Kidney epithelial cell (primary cell): ENCODE measurements at regions not wholly inside any gene's neighbourhood (a gene's known extent, or its start where the extent isn't known, plus 50 kb on each side); places are given as distances from the start of the nearest gene placed in this dataset.

ENCODE experiments used
- DNase-seq: peaks from one replicate; pipeline ENCODE4 v3.0.0-alpha.2; 2010; ENCODE audit warnings: low read depth
- H3K27me3 ChIP-seq: 2 replicates; pipeline ENCODE4 v1.6.0; 2011; ENCODE audit warnings: low read length; ENCODE audit not compliant: control insufficient read depth, insufficient read depth
- H3K36me3 ChIP-seq: 2 replicates; pipeline ENCODE4 v1.5.1; 2011; ENCODE audit warnings: low read length; ENCODE audit not compliant: control insufficient read depth, insufficient read depth
- H3K4me3 ChIP-seq: 2 replicates; pipeline ENCODE4 v1.5.1; 2011; ENCODE audit warnings: low read depth, mild to moderate bottlenecking, control low read depth, low read length
- CTCF ChIP-seq: IDR thresholded peaks from 2 replicates; pipeline ENCODE4 v1.5.1; 2011; ENCODE audit warnings: mild to moderate bottlenecking, moderate library complexity, low read length, control low read depth, inconsistent platforms; ENCODE audit not compliant: insufficient read depth, poor library complexity, severe bottlenecking

GRCh38 chr14:104465482-104466390 lies 113.8 kb upstream of the C14orf180 start:
- Histone ChIP-seq H3K36me3 (no peaks in the 10 kb centered on the region), H3K4me3 (no peak overlapping the region), H3K27me3 (peaks cover 21% of the 10 kb centered on the region)
- DNase-seq = no peak
- no peak for TF ChIP-seq CTCF

- DNase-seq = no peak
- H3K36me3 ChIP-seq = no peaks in the 10 kb centered on the region
- TF ChIP-seq CTCF = no peak
- H3K4me3 ChIP-seq = no peak overlapping the region
- peaks cover 8% of the 10 kb centered on the region for H3K27me3 ChIP-seq
Observed at GRCh38 chr14:104467236-104467635, 112.3 kb upstream of the C14orf180 start.

- no peak for TF ChIP-seq CTCF
- peaks cover 7% of the 10 kb centered on the region for H3K27me3 ChIP-seq
- DNase-seq = no peak
- H3K4me3 ChIP-seq = no peak overlapping the region
- H3K36me3 ChIP-seq = no peaks in the 10 kb centered on the region
Observed at GRCh38 chr14:104467641-104468040, 111.9 kb upstream of the C14orf180 start.

GRCh38 chr14:104469591-104469990 lies 110.0 kb upstream of the C14orf180 start:
- H3K27me3 ChIP-seq = peaks cover 14% of the 10 kb centered on the region
- TF ChIP-seq CTCF = no peak
- DNase-seq = no peak

GRCh38 chr14:104470588-104470987 lies 109.0 kb upstream of the C14orf180 start:
- no peaks in the 10 kb centered on the region for H3K36me3 ChIP-seq
- H3K4me3 ChIP-seq = no peak overlapping the region
- peaks cover 14% of the 10 kb centered on the region for H3K27me3 ChIP-seq
- no peak for TF ChIP-seq CTCF
- DNase-seq = no peak

More at GRCh38 chr14:104469591-104469990, 110.0 kb upstream of the C14orf180 start:
- no peak overlapping the region for H3K4me3 ChIP-seq
- no peaks in the 10 kb centered on the region for H3K36me3 ChIP-seq
